ENCODE measurements at regions not wholly inside any gene's neighbourhood (a gene's known extent, or its start where the extent isn't known, plus 50 kb on each side); places are given as distances from the start of the nearest gene placed in this dataset.

- no peak for DNase-seq
Observed at GRCh38 chr4:32192991-32193390, 1472.8 kb downstream of the PCDH7 start.

- DNase-seq, result no peak
Observed at GRCh38 chr4:32196950-32197688, 1477.0 kb downstream of the PCDH7 start.

GRCh38 chr4:32199639-32200038 is 1479.5 kb downstream of the PCDH7 start:
- DNase-seq, result no peak

- no peak for DNase-seq
Observed at GRCh38 chr4:32203340-32203739, 1483.2 kb downstream of the PCDH7 start.

- DNase-seq, result no peak
Observed at GRCh38 chr4:32206756-32207155, 1486.6 kb downstream of the PCDH7 start.

- DNase-seq, result no peak
Observed at GRCh38 chr4:32207456-32207855, 1487.3 kb downstream of the PCDH7 start.

GRCh38 chr4:32215277-32215676 is 1495.1 kb downstream of the PCDH7 start:
- no peak for DNase-seq

GRCh38 chr4:32216502-32216901 is 1496.3 kb downstream of the PCDH7 start:
- DNase-seq, result no peak

GRCh38 chr4:32219306-32220075 is 1499.3 kb downstream of the PCDH7 start:
- no peak for DNase-seq

GRCh38 chr4:32226204-32226603 is 1506.0 kb downstream of the PCDH7 start:
- DNase-seq, result no peak

GRCh38 chr4:32226733-32227132 is 1506.6 kb downstream of the PCDH7 start:
- no peak for DNase-seq

GRCh38 chr4:32243926-32244325 is 1523.8 kb downstream of the PCDH7 start:
- DNase-seq, result no peak

- DNase-seq, result no peak
Observed at GRCh38 chr4:32249040-32249439, 1528.9 kb downstream of the PCDH7 start.

- DNase-seq, result no peak
Observed at GRCh38 chr4:32251126-32251525, 1531.0 kb downstream of the PCDH7 start.

GRCh38 chr4:32251926-32252325 is 1531.8 kb downstream of the PCDH7 start:
- no peak for DNase-seq

GRCh38 chr4:32254216-32254615 is 1534.0 kb downstream of the PCDH7 start:
- DNase-seq, result no peak

- DNase-seq, result no peak
Observed at GRCh38 chr4:32258986-32259385, 1538.8 kb downstream of the PCDH7 start.

GRCh38 chr4:32261196-32261595 is 1541.0 kb downstream of the PCDH7 start:
- DNase-seq, result no peak

- DNase-seq, result no peak
Observed at GRCh38 chr4:32268863-32269262, 1548.7 kb downstream of the PCDH7 start.

- DNase-seq, result no peak
Observed at GRCh38 chr4:32290102-32290501, 1569.9 kb downstream of the PCDH7 start.

- no peak for DNase-seq
Observed at GRCh38 chr4:32318926-32319325, 1598.8 kb downstream of the PCDH7 start.

- DNase-seq, result no peak
Observed at GRCh38 chr4:32321421-32321820, 1601.3 kb downstream of the PCDH7 start.

GRCh38 chr4:32334759-32335158 is 1614.6 kb downstream of the PCDH7 start:
- no peak for DNase-seq

- DNase-seq, result no peak
Observed at GRCh38 chr4:32337403-32337802, 1617.2 kb downstream of the PCDH7 start.

Measured in left hindlimb (tissue), 1 donor.